NCI-H69 (cell line): ENCODE measurements at regions not wholly inside any gene's neighbourhood (a gene's known extent, or its start where the extent isn't known, plus 50 kb on each side); places are given as distances from the start of the nearest gene placed in this dataset.

Experiments
- DNase-seq: peaks from one replicate; lab custom pipeline; 2025; lab: John Stamatoyannopoulos, UW

DNA sequence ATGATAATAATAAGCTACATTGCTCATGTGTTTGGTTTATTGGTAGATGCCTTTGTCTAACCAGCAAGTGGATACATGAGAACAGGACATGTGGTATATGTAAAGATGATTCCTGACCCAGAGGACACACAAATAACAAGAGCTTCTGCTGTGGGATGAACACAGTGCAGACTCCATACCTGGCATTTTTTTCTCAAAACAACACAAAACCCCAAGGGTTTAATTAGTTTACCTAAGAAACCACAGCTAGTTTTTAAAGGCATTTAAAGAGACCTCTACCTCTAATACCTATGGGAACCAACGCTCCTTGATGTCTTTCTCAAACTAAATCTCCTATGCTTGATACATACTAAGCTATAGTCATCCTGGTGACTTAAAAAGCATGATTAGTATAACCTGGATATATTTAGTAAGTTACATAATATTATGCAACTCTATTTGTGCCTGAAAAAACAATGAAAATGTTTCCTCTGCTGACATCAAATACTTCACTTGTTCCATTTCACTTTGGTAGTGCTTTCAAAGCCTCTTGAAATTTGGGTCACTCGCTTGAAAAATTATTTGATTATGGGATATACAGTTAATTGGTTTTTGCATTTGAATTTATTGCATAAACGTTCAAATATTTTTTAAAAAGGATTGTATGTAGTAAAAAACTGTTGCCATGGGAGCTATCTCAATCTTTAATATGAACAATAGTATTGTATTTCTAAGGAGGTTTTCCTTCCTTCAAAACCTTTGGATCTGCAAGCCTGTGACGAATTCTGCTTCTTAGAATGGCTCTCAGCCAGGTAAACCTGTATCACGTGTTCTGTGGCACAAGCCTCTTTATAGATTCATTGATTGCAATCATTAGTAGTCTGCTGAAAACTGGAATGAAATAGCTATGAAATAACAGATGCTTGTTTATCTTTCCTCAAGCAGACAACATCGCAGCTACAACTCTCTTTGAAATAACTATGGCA lies 233.0 kb upstream of the KCNMB2 start:
- DNase-seq, result peak; percentile 12

- peak; percentile 30 for DNase-seq
Observed at GRCh38 chr3:178304758-178305467, 231.3 kb upstream of the KCNMB2 start.

DNA sequence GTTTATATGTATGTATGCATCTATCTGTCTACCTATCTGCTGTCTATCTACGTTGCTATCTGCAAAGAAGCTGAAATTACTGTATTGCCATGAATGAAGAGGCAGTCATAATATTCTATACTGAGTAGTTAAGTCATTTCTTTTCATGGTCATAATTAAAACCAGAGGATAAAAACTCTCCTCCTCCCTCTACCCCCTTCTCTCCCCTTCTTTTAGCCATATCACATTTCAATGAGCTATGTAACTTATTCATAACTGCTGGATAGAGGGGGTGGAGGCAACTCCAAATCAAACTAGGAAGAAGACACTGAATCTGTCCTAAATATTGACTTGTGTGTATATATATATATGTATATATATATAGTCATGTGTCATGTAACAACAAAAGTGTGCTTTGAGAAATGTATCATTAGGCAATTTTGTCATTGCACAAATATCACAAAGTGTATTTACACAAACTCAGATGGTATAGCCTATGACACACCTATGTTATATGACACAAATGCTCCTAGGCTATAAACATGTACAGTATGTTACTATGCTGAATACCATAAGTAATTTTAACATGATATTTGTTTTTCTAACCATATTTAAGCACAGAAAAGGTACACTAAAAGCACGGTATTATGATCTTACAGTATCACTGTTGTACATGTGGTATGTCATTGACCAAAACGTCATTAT lies 229.7 kb upstream of the KCNMB2 start:
- DNase-seq, result peak; percentile 45

- DNase-seq, result no peak
Observed at GRCh38 chr3:178308771-178309170, 227.5 kb upstream of the KCNMB2 start.

DNA sequence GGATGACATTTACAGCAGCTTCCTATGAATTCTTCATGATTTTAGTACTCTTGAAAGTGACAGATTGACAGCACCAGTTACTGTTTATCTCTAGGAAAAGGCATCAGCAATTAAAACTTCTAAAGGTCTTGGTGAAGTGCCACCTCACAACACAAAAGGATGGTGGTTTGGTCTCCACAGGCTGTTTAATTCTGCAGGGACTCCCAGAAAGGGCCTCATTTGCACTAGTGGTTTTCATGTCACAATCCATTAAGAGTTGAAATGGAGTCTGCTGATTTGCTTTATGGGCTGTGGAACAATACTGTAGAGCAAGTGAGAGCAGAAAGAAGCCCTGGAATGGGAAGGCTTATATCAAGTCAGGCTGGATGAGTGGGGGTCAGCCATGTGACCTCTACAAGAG lies 225.3 kb upstream of the KCNMB2 start:
- DNase-seq, result peak; percentile 59

GRCh38 chr3:178313716-178314115 lies 222.5 kb upstream of the KCNMB2 start:
- no peak for DNase-seq

DNA sequence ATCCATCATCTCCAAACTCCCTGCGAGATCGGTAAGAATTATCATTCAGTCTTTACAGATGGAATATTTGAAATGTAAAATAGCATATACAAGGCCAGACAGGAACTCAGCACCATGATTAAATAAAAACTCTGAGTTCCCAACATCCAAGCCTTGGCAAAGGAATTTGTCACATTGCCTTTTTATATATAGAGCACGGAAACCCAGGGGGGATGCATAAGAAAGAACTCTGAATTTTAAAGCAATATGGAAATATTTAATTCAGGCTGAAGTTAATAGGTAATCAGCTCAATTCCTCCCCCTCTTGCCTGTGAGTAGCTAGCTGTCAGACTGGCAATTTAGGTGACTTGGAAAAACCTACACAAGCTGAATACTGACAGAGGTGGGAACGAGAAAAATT lies 217.9 kb upstream of the KCNMB2 start:
- no peak for DNase-seq

DNA sequence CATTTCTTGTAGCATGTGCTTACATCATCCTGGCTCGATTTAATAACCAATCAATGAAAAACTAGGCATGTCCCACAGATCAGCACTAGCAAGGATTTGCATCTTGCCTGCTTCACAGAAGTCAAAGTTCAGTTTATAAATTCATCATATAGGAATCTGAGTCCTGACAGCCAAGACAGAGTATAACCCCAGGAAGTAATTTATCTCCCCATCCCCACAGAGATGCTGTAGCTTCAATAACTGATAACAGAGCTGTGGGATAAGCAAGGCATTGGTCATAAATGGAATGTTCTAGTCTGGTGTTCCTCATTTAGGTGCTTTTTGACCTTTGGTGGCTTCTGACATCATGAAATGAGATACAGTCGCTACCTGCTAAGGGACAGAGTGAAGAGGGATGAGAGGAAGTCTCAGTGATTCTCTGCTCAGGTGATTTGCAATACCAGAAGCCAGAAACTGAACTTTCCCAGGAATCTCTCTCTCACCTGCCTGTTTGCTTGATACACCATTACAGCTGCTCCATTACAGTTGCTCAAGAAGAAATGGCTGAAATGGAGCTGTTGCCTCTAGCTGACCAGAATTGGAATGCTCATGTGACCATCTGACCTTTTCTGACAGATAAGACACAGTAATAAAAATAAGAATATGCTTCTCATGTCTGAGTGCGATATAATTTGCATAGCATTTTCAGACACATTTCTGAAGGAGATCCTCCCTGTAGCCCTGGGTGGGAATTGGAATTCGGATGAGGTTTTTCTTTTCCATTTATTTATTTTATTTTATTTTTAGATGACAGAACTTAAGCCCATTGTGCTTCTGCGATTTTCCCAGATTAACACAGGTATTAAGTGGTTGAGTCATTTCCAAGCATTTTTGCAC lies 217.1 kb upstream of the KCNMB2 start:
- DNase-seq, result no peak

GRCh38 chr3:178320456-178321351 lies 215.5 kb upstream of the KCNMB2 start:
- DNase-seq, result peak; percentile 63

GRCh38 chr3:178324356-178324755 lies 211.9 kb upstream of the KCNMB2 start:
- no peak for DNase-seq

GRCh38 chr3:178325330-178325729 lies 210.9 kb upstream of the KCNMB2 start:
- peak; percentile 48 for DNase-seq

GRCh38 chr3:178329936-178330335 lies 206.3 kb upstream of the KCNMB2 start:
- DNase-seq, result no peak

DNA sequence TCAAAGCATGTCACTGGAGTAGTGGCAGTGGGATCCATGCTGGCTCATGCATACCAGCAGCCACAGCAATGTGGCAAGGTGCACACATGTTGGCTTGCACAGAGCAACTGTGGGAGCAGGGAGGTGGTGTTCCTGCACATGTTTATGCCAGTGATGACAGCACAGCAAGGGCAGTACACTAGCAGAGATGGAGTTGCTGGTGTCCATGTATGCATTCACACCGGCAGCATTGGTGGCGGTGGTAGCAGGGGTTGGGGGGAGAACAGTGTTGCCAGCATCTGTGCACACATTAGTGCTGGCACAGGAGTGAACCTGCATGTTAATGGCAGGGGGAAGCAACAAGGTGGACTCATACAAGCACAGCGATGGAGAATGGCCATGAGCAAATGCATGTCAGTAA lies 202.0 kb upstream of the KCNMB2 start:
- DNase-seq, result no peak

GRCh38 chr3:178336336-178336735 lies 199.9 kb upstream of the KCNMB2 start:
- DNase-seq, result no peak

GRCh38 chr3:178340506-178340905 lies 195.7 kb upstream of the KCNMB2 start:
- no peak for DNase-seq

- DNase-seq, result no peak
Observed at GRCh38 chr3:178341636-178342035, 194.6 kb upstream of the KCNMB2 start.

GRCh38 chr3:178342111-178342510 lies 194.1 kb upstream of the KCNMB2 start:
- no peak for DNase-seq

- DNase-seq, result peak; percentile 66
Observed at GRCh38 chr3:178343433-178344038, 192.7 kb upstream of the KCNMB2 start.

GRCh38 chr3:178345944-178346343 lies 190.3 kb upstream of the KCNMB2 start:
- no peak for DNase-seq
